ENCODE measurements at regions not wholly inside any gene's neighbourhood (a gene's known extent, or its start where the extent isn't known, plus 50 kb on each side); places are given as distances from the start of the nearest gene placed in this dataset.

GRCh38 chr5:96134886-96135285 is 173.2 kb upstream of the ELL2 start:
- H3K9me2 ChIP-seq: no peaks in the 10 kb centered on the region
- H3K27me3 ChIP-seq (ENCODE audit: insufficient read depth): no peaks in the 10 kb centered on the region
- no peaks in the 10 kb centered on the region for H4K20me1 ChIP-seq (ENCODE audit: insufficient read depth)
- no peaks in the 10 kb centered on the region for H3K9me3 ChIP-seq
- H3K79me2 ChIP-seq (ENCODE audit: insufficient read depth): no peaks in the 10 kb centered on the region
- no peak for TF ChIP-seq GABPA (IDR thresholded peaks at IDR 0.05; ENCODE audit: low read depth)
- TF ChIP-seq CTCF (IDR thresholded peaks at IDR 0.05): no peak
- TF ChIP-seq MAX (IDR thresholded peaks at IDR 0.05; ENCODE audit: low read depth): no peak
- TF ChIP-seq MEF2A (IDR thresholded peaks at IDR 0.05; ENCODE audit: borderline replicate concordance, low read depth): no peak
- TF ChIP-seq RCOR1 (IDR thresholded peaks at IDR 0.05; ENCODE audit: low read length): no peak
- no peak for TF ChIP-seq FOXJ3 (CRISPR knock-in tag; IDR thresholded peaks at IDR 0.05)
- TF ChIP-seq ELF1 (IDR thresholded peaks at IDR 0.05): no peak
- no peak for TF ChIP-seq PBX3 (IDR thresholded peaks at IDR 0.05)
- no peak for TF ChIP-seq USF2 (IDR thresholded peaks at IDR 0.05; ENCODE audit: borderline replicate concordance, low read depth, low read length)
- TF ChIP-seq CHD2 (IDR thresholded peaks at IDR 0.05; ENCODE audit: low read length, partially characterized antibody): no peak
- no peak for TF ChIP-seq ZBTB33 (IDR thresholded peaks at IDR 0.05; ENCODE audit: borderline replicate concordance, low read depth)
- no peak for TF ChIP-seq IRF3 (IDR thresholded peaks at IDR 0.05; ENCODE audit: low read depth, low read length)
- no peak for TF ChIP-seq EP300 (IDR thresholded peaks at IDR 0.05; ENCODE audit: borderline replicate concordance in 1 of 2, low read depth in 1 of 2, low read length in 1 of 2)
- H3K4me2 ChIP-seq: no peak overlapping the region
- no peak overlapping the region for H3K9ac ChIP-seq
- no peak overlapping the region for H2AFZ ChIP-seq (ENCODE audit: low read depth)
- no peak overlapping the region for H3K27ac ChIP-seq (ENCODE audit: low read depth in 2 of 2, low read length in 1 of 2)
- H3K4me1 ChIP-seq (ENCODE audit: control insufficient read depth in 1 of 2, insufficient read depth in 2 of 2, low read depth in 1 of 2, low read length in 1 of 2): no peaks in the 10 kb centered on the region; a peak in 2 of 4 replicates
- no peaks in the 10 kb centered on the region for H3K36me3 ChIP-seq (replicated peaks in 1 of 2; ENCODE audit: control insufficient read depth in 1 of 2, insufficient read depth in 2 of 2, low read length in 1 of 2)
- no peaks in the 10 kb centered on the region for H3F3A ChIP-seq (replicated peaks; ENCODE audit: insufficient read depth)
- DNase-seq: no peak
- H3K4me3 ChIP-seq (ENCODE audit: low read depth in 2 of 2, low read length in 1 of 2): no peak overlapping the region
- CTCF ChIA-PET: interaction anchor here (1.1 kb wide), 1 partner anchor 201 kb away, joined by 3 read pairs; no protein-coding TSS in a partner anchor
- POLR2A ChIA-PET: no interaction called here
- WGBS (ENCODE audit: low lambda C conversion rate): 81% methylated on average over 3 of the region's 3 CpGs

All from SK-N-SH (cell line).